ENCODE measurements at regions not wholly inside any gene's neighbourhood (a gene's known extent, or its start where the extent isn't known, plus 50 kb on each side); places are given as distances from the start of the nearest gene placed in this dataset.
"Not testable (repeated sequence)": the region's sequence is repeated elsewhere in the genome, so short reads cannot be mapped to it uniquely, and the experiment has no call there.

- TF ChIP-seq CTCF (IDR thresholded peaks at IDR 0.05 in 8 of 11, conservative IDR thresholded peaks at IDR 0.05 in 3 of 11); POLR2A (IDR thresholded peaks at IDR 0.05); POLR2AphosphoS5 (IDR thresholded peaks at IDR 0.05): not testable (repeated sequence)
These were observed 1521.5 kb downstream of the SPATA31A7 start for GRCh38 chr9:62711317-62711716.
